ENCODE measurements at regions not wholly inside any gene's neighbourhood (a gene's known extent, or its start where the extent isn't known, plus 50 kb on each side); places are given as distances from the start of the nearest gene placed in this dataset.

DNA sequence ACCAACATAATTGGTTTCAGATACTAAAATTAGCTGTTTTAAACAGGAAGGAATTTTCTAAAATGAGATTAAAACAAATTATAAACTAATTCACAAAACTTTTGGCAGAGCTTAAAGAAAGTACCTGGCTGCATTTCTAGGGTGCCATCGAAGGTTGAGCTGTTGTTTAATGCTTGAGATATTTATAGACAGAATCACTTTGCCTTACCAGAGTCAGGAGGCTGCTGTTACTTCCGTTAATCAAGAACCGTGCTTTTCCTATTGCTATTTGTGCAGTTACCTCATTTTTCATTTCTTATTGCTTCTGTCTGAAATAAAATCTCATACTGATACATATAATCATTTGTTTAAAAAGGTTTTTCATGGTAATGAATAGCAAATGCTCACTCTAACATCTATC lies 242.9 kb downstream of the TECRL start:
- TF ChIP-seq, protein P1, sequence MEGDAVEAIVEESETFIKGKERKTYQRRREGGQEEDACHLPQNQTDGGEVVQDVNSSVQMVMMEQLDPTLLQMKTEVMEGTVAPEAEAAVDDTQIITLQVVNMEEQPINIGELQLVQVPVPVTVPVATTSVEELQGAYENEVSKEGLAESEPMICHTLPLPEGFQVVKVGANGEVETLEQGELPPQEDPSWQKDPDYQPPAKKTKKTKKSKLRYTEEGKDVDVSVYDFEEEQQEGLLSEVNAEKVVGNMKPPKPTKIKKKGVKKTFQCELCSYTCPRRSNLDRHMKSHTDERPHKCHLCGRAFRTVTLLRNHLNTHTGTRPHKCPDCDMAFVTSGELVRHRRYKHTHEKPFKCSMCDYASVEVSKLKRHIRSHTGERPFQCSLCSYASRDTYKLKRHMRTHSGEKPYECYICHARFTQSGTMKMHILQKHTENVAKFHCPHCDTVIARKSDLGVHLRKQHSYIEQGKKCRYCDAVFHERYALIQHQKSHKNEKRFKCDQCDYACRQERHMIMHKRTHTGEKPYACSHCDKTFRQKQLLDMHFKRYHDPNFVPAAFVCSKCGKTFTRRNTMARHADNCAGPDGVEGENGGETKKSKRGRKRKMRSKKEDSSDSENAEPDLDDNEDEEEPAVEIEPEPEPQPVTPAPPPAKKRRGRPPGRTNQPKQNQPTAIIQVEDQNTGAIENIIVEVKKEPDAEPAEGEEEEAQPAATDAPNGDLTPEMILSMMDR (IDR thresholded peaks at IDR 0.05): no peak
- no peak for TF ChIP-seq POLR2AphosphoS5 (IDR thresholded peaks at IDR 0.05)

Measured in prostate gland (tissue), 2 donors.